ENCODE measurements at regions not wholly inside any gene's neighbourhood (a gene's known extent, or its start where the extent isn't known, plus 50 kb on each side); places are given as distances from the start of the nearest gene placed in this dataset.
"Not testable (repeated sequence)": the region's sequence is repeated elsewhere in the genome, so short reads cannot be mapped to it uniquely, and the experiment has no call there.

DNA sequence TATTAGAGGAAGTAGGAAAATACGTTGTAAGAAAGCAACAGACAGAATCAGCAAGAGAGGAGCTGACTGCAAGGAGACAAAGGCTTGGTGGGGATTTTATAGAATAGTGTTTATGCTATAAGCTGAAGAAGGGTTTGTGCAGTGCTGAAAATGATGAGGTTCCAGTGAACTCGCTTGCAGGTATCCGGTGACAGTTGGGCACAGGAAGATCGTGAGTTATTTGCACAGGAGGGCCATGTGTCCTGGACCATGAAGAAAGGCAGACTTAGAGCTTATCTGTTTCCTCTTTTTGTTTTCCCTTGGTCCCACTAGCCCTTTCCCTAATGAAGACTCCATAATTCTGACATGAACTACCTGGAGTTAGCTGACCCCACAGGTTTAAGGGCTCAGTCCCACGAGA lies 61.4 kb downstream of the NXNL2 start:
- Mint-ChIP-seq H3K36me3 (ENCODE audit: low read depth) (no peaks in the 10 kb centered on the region), H3K27ac (no peak overlapping the region), H3K27me3 (ENCODE audit: low read depth) (peaks cover 15% of the 10 kb centered on the region), H3K4me3 (no peak overlapping the region), H3K4me1 (ENCODE audit: low read depth) (peaks cover 5% of the 10 kb centered on the region), H3K9me3 (no peaks in the 10 kb centered on the region)
- intact Hi-C loops (cut with micrococcal nuclease) = no loop called here
- CTCF ChIA-PET = interaction anchor here (1.3 kb wide), 1 partner anchor 9 kb away, joined by 3 read pairs; no protein-coding TSS in a partner anchor
- DNase-seq = no peak

- Mint-ChIP-seq H3K9me3 (no peaks in the 10 kb centered on the region), H3K27ac (no peak overlapping the region), H3K4me1 (ENCODE audit: low read depth) (no peaks in the 10 kb centered on the region), H3K27me3 (ENCODE audit: low read depth) (peaks cover 10% of the 10 kb centered on the region), H3K36me3 (ENCODE audit: low read depth) (no peaks in the 10 kb centered on the region), H3K4me3 (no peak overlapping the region)
- no peak for DNase-seq
- CTCF ChIA-PET = interaction anchor here (0.7 to 0.9 kb wide), 2 partner anchors 9 to 86 kb away, joined by 3 read pairs; no protein-coding TSS in a partner anchor
- intact Hi-C loops (cut with micrococcal nuclease) = no loop called here
These were observed 70.0 kb downstream of the NXNL2 start for GRCh38 chr9:88604836-88605511.

DNA sequence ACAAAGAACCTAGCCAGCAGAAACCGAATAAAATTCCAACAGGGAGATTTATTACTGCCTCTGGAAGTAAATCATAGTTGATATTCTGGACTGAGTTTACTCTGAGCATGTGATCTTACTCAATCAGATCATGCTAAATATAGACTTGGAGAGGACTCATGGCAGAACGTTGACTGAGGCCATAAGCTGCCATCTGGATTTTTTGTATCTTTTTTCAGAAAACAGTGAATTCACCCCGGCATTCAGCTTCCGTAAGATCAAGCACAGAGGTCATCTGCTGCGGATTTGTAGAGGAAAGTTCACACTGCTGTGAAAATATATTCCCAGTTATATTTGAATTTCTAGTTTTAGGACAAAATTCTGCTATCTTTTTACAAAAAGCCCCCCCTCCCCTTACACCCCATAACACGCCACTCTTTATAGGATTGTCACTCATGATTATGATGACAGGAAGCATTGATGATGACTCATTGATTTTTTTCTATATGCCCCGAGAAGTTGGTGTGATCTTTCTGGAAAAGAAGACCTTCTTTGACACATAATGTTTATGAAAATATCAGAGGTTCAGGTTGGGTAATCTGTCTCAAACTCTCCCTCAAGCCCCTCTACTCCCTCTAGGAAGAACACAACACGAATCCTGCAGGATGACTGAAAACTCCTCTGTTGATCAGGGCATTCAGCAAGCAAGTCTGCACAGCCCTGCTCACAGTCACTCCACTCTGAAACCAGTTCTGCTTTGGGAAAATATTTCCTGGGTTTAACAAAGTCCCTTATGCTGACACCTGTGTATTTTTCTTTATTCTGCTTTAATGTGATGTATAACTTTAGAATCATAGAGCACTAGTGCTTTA lies 70.8 kb downstream of the NXNL2 start:
- CTCF ChIA-PET = interaction anchor here (0.9 kb wide), 1 partner anchor 10 kb away, joined by 3 read pairs; no protein-coding TSS in a partner anchor
- Mint-ChIP-seq H3K9me3 (no peaks in the 10 kb centered on the region), H3K4me1 (ENCODE audit: low read depth) (no peaks in the 10 kb centered on the region), H3K36me3 (ENCODE audit: low read depth) (no peaks in the 10 kb centered on the region), H3K27me3 (ENCODE audit: low read depth) (peaks cover 7% of the 10 kb centered on the region), H3K27ac (no peak overlapping the region), H3K4me3 (no peak overlapping the region)
- no peak for DNase-seq
- intact Hi-C loops (cut with micrococcal nuclease) = no loop called here

GRCh38 chr9:88614359-88614758 lies 79.4 kb downstream of the NXNL2 start:
- CTCF ChIA-PET = no interaction called here
- no peaks in the 10 kb centered on the region for H3K4me1 Mint-ChIP-seq (ENCODE audit: low read depth)
- H3K27me3 Mint-ChIP-seq (ENCODE audit: low read depth) = peaks cover 10% of the 10 kb centered on the region
- peaks cover 2% of the 10 kb centered on the region for H3K36me3 Mint-ChIP-seq (ENCODE audit: low read depth)
- H3K4me3 Mint-ChIP-seq = no peak overlapping the region
- intact Hi-C loops (cut with micrococcal nuclease) = no loop called here
- no peak for DNase-seq
- H3K27ac Mint-ChIP-seq = no peak overlapping the region
- H3K9me3 Mint-ChIP-seq = peaks cover 32% of the 10 kb centered on the region

- CTCF ChIA-PET = no interaction called here
- Mint-ChIP-seq H3K27ac (no peak overlapping the region), H3K36me3 (ENCODE audit: low read depth) (no peaks in the 10 kb centered on the region), H3K27me3 (ENCODE audit: low read depth) (peaks cover 14% of the 10 kb centered on the region), H3K9me3 (peaks cover 5% of the 10 kb centered on the region), H3K4me3 (no peak overlapping the region), H3K4me1 (ENCODE audit: low read depth) (no peaks in the 10 kb centered on the region)
- intact Hi-C loops (cut with micrococcal nuclease) = no loop called here
- no peak for DNase-seq
These were observed 88.7 kb downstream of the NXNL2 start for GRCh38 chr9:88623698-88624097.

GRCh38 chr9:88628114-88628513 lies 93.1 kb downstream of the NXNL2 start:
- H3K27ac Mint-ChIP-seq = no peak overlapping the region
- no peaks in the 10 kb centered on the region for H3K4me1 Mint-ChIP-seq (ENCODE audit: low read depth)
- intact Hi-C loops (cut with micrococcal nuclease) = no loop called here
- peaks cover 3% of the 10 kb centered on the region for H3K27me3 Mint-ChIP-seq (ENCODE audit: low read depth)
- no peaks in the 10 kb centered on the region for H3K36me3 Mint-ChIP-seq (ENCODE audit: low read depth)
- DNase-seq = no peak
- no peak overlapping the region for H3K4me3 Mint-ChIP-seq
- H3K9me3 Mint-ChIP-seq = peaks cover 2% of the 10 kb centered on the region
- CTCF ChIA-PET = no interaction called here

DNA sequence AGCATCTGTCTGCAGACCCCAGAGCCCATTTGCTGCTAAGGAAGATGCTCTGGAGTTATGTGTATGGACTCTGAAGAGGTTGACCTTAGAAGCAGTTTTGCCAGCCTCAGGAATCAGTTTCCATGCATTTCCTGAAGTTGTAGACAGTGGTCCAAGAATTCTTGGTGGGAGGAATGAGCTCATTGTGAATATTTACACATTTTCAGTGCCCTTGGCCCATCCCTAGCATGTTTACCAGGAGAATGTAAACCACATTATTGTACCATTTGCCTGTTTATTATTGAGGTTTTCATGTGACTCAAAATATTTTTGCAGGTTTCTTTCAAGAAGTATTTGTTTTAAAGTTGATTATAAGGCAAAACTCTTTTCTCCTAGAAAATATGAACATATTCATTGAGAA lies 93.8 kb downstream of the NXNL2 start:
- Mint-ChIP-seq H3K4me1 (ENCODE audit: low read depth) (no peaks in the 10 kb centered on the region), H3K9me3 (peaks cover 2% of the 10 kb centered on the region), H3K4me3 (no peak overlapping the region), H3K27me3 (ENCODE audit: low read depth) (peaks cover 7% of the 10 kb centered on the region), H3K36me3 (ENCODE audit: low read depth) (no peaks in the 10 kb centered on the region), H3K27ac (no peak overlapping the region)
- CTCF ChIA-PET = no interaction called here
- intact Hi-C loops (cut with micrococcal nuclease) = no loop called here
- no peak for DNase-seq

- DNase-seq; H3K4me1 Mint-ChIP-seq (ENCODE audit: low read depth); CTCF ChIA-PET; H3K9me3 Mint-ChIP-seq; H3K27ac Mint-ChIP-seq; H3K4me3 Mint-ChIP-seq; intact Hi-C loops (cut with micrococcal nuclease); H3K36me3 Mint-ChIP-seq (ENCODE audit: low read depth): not testable (repeated sequence)
- peaks cover 19% of the 10 kb centered on the region for H3K27me3 Mint-ChIP-seq (ENCODE audit: low read depth)
These were observed 95.6 kb downstream of the NXNL2 start for GRCh38 chr9:88630574-88630973.

- Mint-ChIP-seq H3K4me1 (ENCODE audit: low read depth) (no peaks in the 10 kb centered on the region), H3K27me3 (ENCODE audit: low read depth) (peaks cover 38% of the 10 kb centered on the region), H3K27ac (no peak overlapping the region), H3K36me3 (ENCODE audit: low read depth) (no peaks in the 10 kb centered on the region), H3K4me3 (no peak overlapping the region), H3K9me3 (peaks cover 22% of the 10 kb centered on the region)
- DNase-seq = no peak
- CTCF ChIA-PET = no interaction called here
- intact Hi-C loops (cut with micrococcal nuclease) = no loop called here
These were observed 100.2 kb downstream of the NXNL2 start for GRCh38 chr9:88635151-88635550.

DNA sequence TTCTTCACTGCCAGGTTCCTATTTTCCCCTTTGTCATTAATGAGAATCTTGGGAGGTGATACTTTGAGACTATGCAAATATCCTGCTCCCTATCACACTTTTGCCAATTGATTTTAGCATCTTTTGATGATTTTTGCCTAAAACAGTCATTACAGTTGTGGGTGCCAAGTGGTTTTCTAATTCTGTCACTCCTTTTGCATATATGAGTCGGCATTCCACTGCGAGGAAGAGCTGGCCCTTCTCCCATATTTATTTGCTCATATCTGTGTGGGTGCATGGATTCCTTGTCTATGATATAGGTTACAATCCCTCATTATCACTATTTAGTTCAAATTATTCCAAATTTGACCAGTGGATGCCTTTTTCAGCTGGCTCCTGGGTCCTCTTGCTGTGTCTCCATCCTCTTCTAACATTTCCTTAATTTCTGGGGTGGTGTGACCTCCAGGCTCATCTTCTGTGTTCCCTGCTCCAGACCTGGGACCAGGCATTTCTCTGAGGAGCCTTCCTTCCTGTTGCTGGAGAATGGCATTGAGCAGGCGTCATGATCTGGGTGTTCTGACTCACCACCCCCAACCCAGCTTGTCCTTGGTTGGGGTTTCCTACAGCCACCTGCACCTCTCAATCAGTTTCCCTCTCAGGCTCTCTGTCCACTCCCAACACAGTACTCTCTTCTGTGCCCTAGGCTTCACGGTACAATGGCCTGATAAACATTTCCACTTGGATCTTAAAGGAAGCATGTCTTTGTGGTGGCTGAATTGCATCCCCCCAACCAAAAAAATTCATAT lies 106.7 kb downstream of the NXNL2 start:
- Mint-ChIP-seq H3K27ac (no peak overlapping the region), H3K4me3 (no peak overlapping the region), H3K36me3 (ENCODE audit: low read depth) (no peaks in the 10 kb centered on the region), H3K9me3 (peaks cover 22% of the 10 kb centered on the region), H3K27me3 (ENCODE audit: low read depth) (peaks cover 33% of the 10 kb centered on the region), H3K4me1 (ENCODE audit: low read depth) (no peaks in the 10 kb centered on the region)
- intact Hi-C loops (cut with micrococcal nuclease) = no loop called here
- CTCF ChIA-PET = no interaction called here
- no peak for DNase-seq

GRCh38 chr9:88642336-88642735 lies 107.4 kb downstream of the NXNL2 start:
- Mint-ChIP-seq H3K36me3 (ENCODE audit: low read depth) (no peaks in the 10 kb centered on the region), H3K4me3 (no peak overlapping the region), H3K4me1 (ENCODE audit: low read depth) (no peaks in the 10 kb centered on the region), H3K9me3 (peaks cover 15% of the 10 kb centered on the region), H3K27me3 (ENCODE audit: low read depth) (peaks cover 32% of the 10 kb centered on the region), H3K27ac (no peak overlapping the region)
- CTCF ChIA-PET = no interaction called here
- no peak for DNase-seq
- intact Hi-C loops (cut with micrococcal nuclease) = no loop called here

DNA sequence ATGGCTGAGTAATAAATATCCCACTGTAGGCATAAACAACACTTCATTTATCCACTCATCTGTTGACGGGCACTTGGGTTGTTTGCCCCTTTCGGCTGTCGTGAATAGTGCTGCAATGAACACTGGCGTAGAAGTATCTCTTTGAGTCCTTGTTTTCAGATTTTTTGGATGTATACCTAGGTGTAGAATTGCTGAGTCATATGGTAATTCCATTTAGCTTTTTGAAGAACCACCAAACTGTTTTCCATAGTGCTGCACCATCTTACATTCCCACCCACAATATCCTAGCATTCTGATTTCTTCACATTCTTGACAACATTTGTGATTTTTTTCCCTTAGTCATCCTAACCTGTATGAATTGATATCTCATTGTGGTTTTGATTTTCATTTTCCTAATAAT lies 109.0 kb downstream of the NXNL2 start:
- intact Hi-C loops (cut with micrococcal nuclease) = no loop called here
- no peak overlapping the region for H3K4me3 Mint-ChIP-seq
- H3K4me1 Mint-ChIP-seq (ENCODE audit: low read depth) = no peaks in the 10 kb centered on the region
- CTCF ChIA-PET = no interaction called here
- peaks cover 6% of the 10 kb centered on the region for H3K9me3 Mint-ChIP-seq
- no peak overlapping the region for H3K27ac Mint-ChIP-seq
- peaks cover 22% of the 10 kb centered on the region for H3K27me3 Mint-ChIP-seq (ENCODE audit: low read depth)
- H3K36me3 Mint-ChIP-seq (ENCODE audit: low read depth) = no peaks in the 10 kb centered on the region
- DNase-seq = no peak
